Endothelial cell of umbilical vein (primary cell): ENCODE measurements at regions not wholly inside any gene's neighbourhood (a gene's known extent, or its start where the extent isn't known, plus 50 kb on each side); places are given as distances from the start of the nearest gene placed in this dataset.

Source experiments
- BruUV-seq: library from RNA; stranded (reverse); fragments of 400-500 nt; replicated peaks from 2 replicates; lab custom pipeline; 2021; lab: Mats Ljungman, UMichigan
- CTCF ChIA-PET: fragments of 300-600, 350-600 bp; sonication (Branson Sonifier 250); formaldehyde crosslinking; loops from one replicate; lab custom pipeline; 2021; ENCODE audit warnings: antibody characterized with exemption, inconsistent platforms; lab: Charles Lee
- POLR2A ChIA-PET: fragments of 300-600, 350-600 bp; sonication (Branson Sonifier 250); formaldehyde crosslinking; loops from one replicate; lab custom pipeline; 2021; ENCODE audit warnings: antibody characterized with exemption, inconsistent platforms; lab: Charles Lee
- DNase-seq: peaks from one replicate; pipeline ENCODE4 v3.0.0-alpha.2; 2011; ENCODE audit warnings: low read depth, low spot score
- FAIRE-seq: peaks from 2 replicates; lab custom pipeline; 2011; peaks lifted over from hg19 to GRCh38; lab: Jason Lieb, UNC
- H2AFZ ChIP-seq: 2 replicates; pipeline ENCODE4 v1.6.0; 2012; ENCODE audit warnings: low read depth, low read length, control low read depth, inconsistent platforms
- H3K27ac ChIP-seq: 2 replicates; pipeline ENCODE4 v1.5.1; 2011; ENCODE audit warnings: low read depth, mild to moderate bottlenecking, control low read depth, low read length, moderate library complexity; ENCODE audit not compliant: insufficient read depth
- H3K27me3 ChIP-seq, 2 experiments: 2 replicates each; pipeline versions ENCODE4 v1.6.0 to v1.6.1; 2011; ENCODE audit warnings: low read length in 2 of 2, mixed read lengths in 1 of 2; ENCODE audit not compliant: control insufficient read depth in 2 of 2, insufficient read depth in 2 of 2
- H3K36me3 ChIP-seq, 2 experiments: 2 replicates in 1 of 2; 3 replicates in 1 of 2; pipeline ENCODE4 v1.5.1; 2011; ENCODE audit warnings: low read length in 2 of 2, mild to moderate bottlenecking in 1 of 2, moderate library complexity in 1 of 2; ENCODE audit not compliant: control insufficient read depth in 2 of 2, insufficient read depth in 2 of 2; ENCODE audit errors: extremely low read depth in 1 of 2
- H3K4me1 ChIP-seq: 3 replicates; pipeline ENCODE4 v1.5.1; 2011; ENCODE audit warnings: mild to moderate bottlenecking, low read length; ENCODE audit not compliant: control insufficient read depth, insufficient read depth; ENCODE audit errors: extremely low read depth
- H3K4me2 ChIP-seq: 2 replicates; pipeline ENCODE4 v1.6.1; 2011; ENCODE audit warnings: low read length, control low read depth, mixed read lengths; ENCODE audit not compliant: insufficient read depth
- H3K4me3 ChIP-seq, 3 experiments: fragments of 200-600 bp in 1 of 3; sonication (generic), shearing (Covaris generic) in 1 of 3; replicated peaks in 1 of 3; 2 replicates each; pipeline ENCODE4 v1.5.1; 2011 to 2016; ENCODE audit warnings: control low read depth in 3 of 3, low read length in 3 of 3, mild to moderate bottlenecking in 2 of 3, inconsistent platforms in 1 of 3, low read depth in 1 of 3, moderate library complexity in 1 of 3; ENCODE audit not compliant: insufficient read depth in 1 of 3
- H3K79me2 ChIP-seq: 2 replicates; pipeline ENCODE4 v1.6.0; 2012; ENCODE audit warnings: low read length, inconsistent platforms; ENCODE audit not compliant: control insufficient read depth, insufficient read depth
- H3K9ac ChIP-seq: replicated peaks from 2 replicates; pipeline ENCODE3; 2011; ENCODE audit warnings: low read length, control low read depth; ENCODE audit not compliant: insufficient read depth; ENCODE audit errors: extremely low read depth
- H3K9me1 ChIP-seq: replicated peaks from 3 replicates; pipeline ENCODE4 v1.6.0; 2011; ENCODE audit warnings: mild to moderate bottlenecking, low read length; ENCODE audit not compliant: control insufficient read depth, insufficient read depth; ENCODE audit errors: extremely low read depth
- H3K9me3 ChIP-seq: replicated peaks from 2 replicates; pipeline ENCODE4 v1.5.1; 2012; ENCODE audit warnings: low read length, inconsistent platforms; ENCODE audit not compliant: control insufficient read depth, insufficient read depth
- H4K20me1 ChIP-seq: replicated peaks from 2 replicates; pipeline ENCODE3; 2011; ENCODE audit warnings: mild to moderate bottlenecking, low read length; ENCODE audit not compliant: control insufficient read depth, insufficient read depth; ENCODE audit errors: extremely low read depth
- CTCF ChIP-seq, 2 donors: IDR thresholded peaks; 1 replicate in 1 of 2; 2 replicates in 1 of 2; pipeline ENCODE4 v1.5.1; 2011; ENCODE audit warnings: low read length in 2 of 2, mild to moderate bottlenecking in 2 of 2, moderate library complexity in 2 of 2, control low read depth in 1 of 2, inconsistent platforms in 1 of 2, low read depth in 1 of 2; ENCODE audit not compliant: insufficient read depth in 1 of 2; ENCODE audit errors: extremely low read depth in 1 of 2
- EZH2 ChIP-seq: IDR thresholded peaks from 2 replicates; pipeline ENCODE4 v1.6.1; 2012; ENCODE audit warnings: borderline replicate concordance, low read depth, mild to moderate bottlenecking, moderate library complexity, low read length, inconsistent platforms; ENCODE audit not compliant: severe bottlenecking
- FOS ChIP-seq: IDR thresholded peaks from 2 replicates; pipeline ENCODE4 v1.6.1; 2011; ENCODE audit warnings: mild to moderate bottlenecking, low read length, moderate library complexity, borderline replicate concordance; ENCODE audit not compliant: insufficient read depth
- GATA2 ChIP-seq: IDR thresholded peaks from 2 replicates; pipeline ENCODE4 v1.7.0; 2011; ENCODE audit warnings: low read depth, mild to moderate bottlenecking, moderate library complexity, mixed read lengths, low read length; ENCODE audit not compliant: insufficient read length, insufficient read depth
- JUN ChIP-seq: IDR thresholded peaks from 2 replicates; pipeline ENCODE4 v1.6.1; 2011; ENCODE audit warnings: borderline replicate concordance, low read depth; ENCODE audit not compliant: insufficient read length, insufficient read depth
- MAX ChIP-seq: IDR thresholded peaks from 2 replicates; pipeline ENCODE4 v1.6.1; 2011; ENCODE audit not compliant: insufficient read depth, insufficient read length
- MYC ChIP-seq: IDR thresholded peaks from one replicate; pipeline ENCODE4 v1.6.1; 2011; ENCODE audit warnings: mild to moderate bottlenecking, low read depth, low read length
- POLR2A ChIP-seq: IDR thresholded peaks from 2 replicates; pipeline ENCODE4 v1.6.1; 2012; ENCODE audit warnings: low read depth, mild to moderate bottlenecking, control low read depth, low read length
- POLR2AphosphoS5 ChIP-seq: IDR thresholded peaks from 2 replicates; pipeline ENCODE4 v1.6.1; 2012; ENCODE audit warnings: low read depth, mild to moderate bottlenecking, control low read depth, low read length, moderate library complexity; ENCODE audit not compliant: insufficient read depth
- dilution Hi-C: fragments of 300-500 bp; cut with MboI; formaldehyde crosslinking; loops from one replicate; pipeline ENCODE4 v1.15.0; 2019; ENCODE audit warnings: low sequenced_read_pairs; ENCODE audit not compliant: extremely low pct_ligation_motif_present
- intact Hi-C: fragments of 100-400 bp; cut with micrococcal nuclease; formaldehyde crosslinking; loops from one replicate; pipeline ENCODE4 v1.10.0; 2022

- Histone ChIP-seq H4K20me1 (no peaks in the 10 kb centered on the region), H3K4me1 (no peaks in the 10 kb centered on the region), H2AFZ (no peak overlapping the region), H3K9ac (no peak overlapping the region), H3K27me3 (no peaks in the 10 kb centered on the region), H3K4me3 (no peak overlapping the region), H3K79me2 (no peaks in the 10 kb centered on the region), H3K27ac (no peak overlapping the region), H3K4me2 (no peak overlapping the region), H3K9me1 (no peaks in the 10 kb centered on the region), H3K36me3 (no peaks in the 10 kb centered on the region), H3K9me3 (no peaks in the 10 kb centered on the region)
- CTCF ChIA-PET: interaction anchor here (0.6 kb wide), 2 partner anchors 284 to 423 kb away, joined by 3 read pairs; no protein-coding TSS in a partner anchor
- TF ChIP-seq MAX (no peak), EZH2 (no peak), POLR2AphosphoS5 (no peak), CTCF (IDR thresholded peaks at IDR 0.05; ENCODE audit: extremely low read depth in 1 of 2, insufficient read depth in 1 of 2, low read depth in 1 of 2, low read length in 2 of 2) (no peak), JUN (no peak)
- DNase-seq: no peak
- no TSS peak for BruUV-seq
- POLR2A ChIA-PET: no interaction called here
- intact Hi-C loops: no loop called here
- no peak for FAIRE-seq
- dilution Hi-C loops: no loop called here
These were observed 189.7 kb upstream of the ZFHX3 start for GRCh38 chr16:73237601-73238000.

- TF ChIP-seq MYC (no peak), FOS (no peak), POLR2AphosphoS5 (no peak), CTCF (IDR thresholded peaks at IDR 0.05; ENCODE audit: extremely low read depth in 1 of 2, insufficient read depth in 1 of 2, low read depth in 1 of 2, low read length in 2 of 2) (no peak), JUN (no peak), MAX (no peak), EZH2 (no peak), POLR2A (no peak), GATA2 (no peak)
- dilution Hi-C loops: no loop called here
- POLR2A ChIA-PET: no interaction called here
- intact Hi-C loops: no loop called here
- no peak overlapping the region for H3K4me2 ChIP-seq
- H2AFZ ChIP-seq: no peak overlapping the region
- no peaks in the 10 kb centered on the region for H3K4me1 ChIP-seq
- CTCF ChIA-PET: no interaction called here
- no peak for DNase-seq
- H3K9ac ChIP-seq: no peak overlapping the region
- no peaks in the 10 kb centered on the region for H4K20me1 ChIP-seq
- H3K9me1 ChIP-seq: no peaks in the 10 kb centered on the region
- BruUV-seq: no TSS peak
- H3K4me3 ChIP-seq: no peak overlapping the region
- H3K27me3 ChIP-seq: no peaks in the 10 kb centered on the region
- no peaks in the 10 kb centered on the region for H3K9me3 ChIP-seq
- FAIRE-seq: no peak
- no peaks in the 10 kb centered on the region for H3K79me2 ChIP-seq
- no peaks in the 10 kb centered on the region for H3K36me3 ChIP-seq
- no peak overlapping the region for H3K27ac ChIP-seq
These were observed 186.6 kb upstream of the ZFHX3 start for GRCh38 chr16:73234496-73234895.
